ENCODE measurements at regions not wholly inside any gene's neighbourhood (a gene's known extent, or its start where the extent isn't known, plus 50 kb on each side); places are given as distances from the start of the nearest gene placed in this dataset.
"Not testable (repeated sequence)": the region's sequence is repeated elsewhere in the genome, so short reads cannot be mapped to it uniquely, and the experiment has no call there.

- Histone ChIP-seq H3K4me3 (ENCODE audit: low read length) (no peak overlapping the region), H3F3A (ENCODE audit: control insufficient read depth, insufficient read depth) (no peaks in the 10 kb centered on the region), H3K4me2 (ENCODE audit: low read length) (no peak overlapping the region), H3K36me3 (ENCODE audit: control insufficient read depth, low read length) (no peaks in the 10 kb centered on the region), H3K4me1 (ENCODE audit: control insufficient read depth, low read length) (no peaks in the 10 kb centered on the region), H3K27ac (ENCODE audit: low read depth, low read length) (no peak overlapping the region), H3K9me2 (replicated peaks; ENCODE audit: control insufficient read depth, low read length) (no peaks in the 10 kb centered on the region), H4K20me1 (ENCODE audit: control insufficient read depth, insufficient read depth, low read depth, low read length) (no peaks in the 10 kb centered on the region), H3K79me2 (ENCODE audit: control insufficient read depth, low read length) (no peaks in the 10 kb centered on the region), H3K27me3 (ENCODE audit: control insufficient read depth, low read length) (no peaks in the 10 kb centered on the region), H3K9me3 (ENCODE audit: control insufficient read depth, insufficient read depth, low read length) (no peaks in the 10 kb centered on the region)
- no peak for TF ChIP-seq EZH2phosphoT487 (IDR thresholded peaks at IDR 0.05; ENCODE audit: borderline replicate concordance, low read length)
- peak; percentile 25 for TF ChIP-seq CTCF (IDR thresholded peaks at IDR 0.05; ENCODE audit: low read depth, low read length, poor library complexity, severe bottlenecking)
These were observed 886.4 kb downstream of the DNAJB9 start for GRCh38 chr7:109456116-109456515.

- H3K4me3 ChIP-seq (ENCODE audit: low read length): no peak overlapping the region
- no peak overlapping the region for H3K27ac ChIP-seq (ENCODE audit: low read depth, low read length)
- TF ChIP-seq EZH2phosphoT487 (IDR thresholded peaks at IDR 0.05; ENCODE audit: borderline replicate concordance, low read length) (no peak), CTCF (IDR thresholded peaks at IDR 0.05; ENCODE audit: low read depth, low read length, poor library complexity, severe bottlenecking) (no peak)
- no peaks in the 10 kb centered on the region for H3K36me3 ChIP-seq (ENCODE audit: control insufficient read depth, low read length)
- no peaks in the 10 kb centered on the region for H3K79me2 ChIP-seq (ENCODE audit: control insufficient read depth, low read length)
- H4K20me1 ChIP-seq (ENCODE audit: control insufficient read depth, insufficient read depth, low read depth, low read length): no peaks in the 10 kb centered on the region
- H3K4me2 ChIP-seq (ENCODE audit: low read length): no peak overlapping the region
- H3F3A ChIP-seq (ENCODE audit: control insufficient read depth, insufficient read depth): no peaks in the 10 kb centered on the region
- no peaks in the 10 kb centered on the region for H3K4me1 ChIP-seq (ENCODE audit: control insufficient read depth, low read length)
- H3K27me3 ChIP-seq (ENCODE audit: control insufficient read depth, low read length): no peaks in the 10 kb centered on the region
- H3K9me2 ChIP-seq (replicated peaks; ENCODE audit: control insufficient read depth, low read length): no peaks in the 10 kb centered on the region
- H3K9me3 ChIP-seq (ENCODE audit: control insufficient read depth, insufficient read depth, low read length): no peaks in the 10 kb centered on the region
These were observed 890.6 kb downstream of the DNAJB9 start for GRCh38 chr7:109460296-109460695.

- no peaks in the 10 kb centered on the region for H3K79me2 ChIP-seq (ENCODE audit: control insufficient read depth, low read length)
- H3K4me2 ChIP-seq (ENCODE audit: low read length): no peak overlapping the region
- H4K20me1 ChIP-seq (ENCODE audit: control insufficient read depth, insufficient read depth, low read depth, low read length): no peaks in the 10 kb centered on the region
- H3K27me3 ChIP-seq (ENCODE audit: control insufficient read depth, low read length): no peaks in the 10 kb centered on the region
- no peaks in the 10 kb centered on the region for H3K9me2 ChIP-seq (replicated peaks; ENCODE audit: control insufficient read depth, low read length)
- no peaks in the 10 kb centered on the region for H3K9me3 ChIP-seq (ENCODE audit: control insufficient read depth, insufficient read depth, low read length)
- H3F3A ChIP-seq (ENCODE audit: control insufficient read depth, insufficient read depth): no peaks in the 10 kb centered on the region
- no peak for TF ChIP-seq EZH2phosphoT487 (IDR thresholded peaks at IDR 0.05; ENCODE audit: borderline replicate concordance, low read length)
- TF ChIP-seq CTCF (IDR thresholded peaks at IDR 0.05; ENCODE audit: low read depth, low read length, poor library complexity, severe bottlenecking): no peak
- H3K4me3 ChIP-seq (ENCODE audit: low read length): no peak overlapping the region
- H3K27ac ChIP-seq (ENCODE audit: low read depth, low read length): no peak overlapping the region
- H3K36me3 ChIP-seq (ENCODE audit: control insufficient read depth, low read length): no peaks in the 10 kb centered on the region
- H3K4me1 ChIP-seq (ENCODE audit: control insufficient read depth, low read length): no peaks in the 10 kb centered on the region
These were observed 892.5 kb downstream of the DNAJB9 start for GRCh38 chr7:109462171-109462570.

GRCh38 chr7:109467729-109468128 is 898.1 kb downstream of the DNAJB9 start:
- not testable (repeated sequence) for H3K79me2 ChIP-seq (ENCODE audit: control insufficient read depth, low read length); H3K4me2 ChIP-seq (ENCODE audit: low read length); H3F3A ChIP-seq (ENCODE audit: control insufficient read depth, insufficient read depth); H3K27me3 ChIP-seq (ENCODE audit: control insufficient read depth, low read length); H3K9me2 ChIP-seq (replicated peaks; ENCODE audit: control insufficient read depth, low read length); H3K27ac ChIP-seq (ENCODE audit: low read depth, low read length); H3K36me3 ChIP-seq (ENCODE audit: control insufficient read depth, low read length); H4K20me1 ChIP-seq (ENCODE audit: control insufficient read depth, insufficient read depth, low read depth, low read length); H3K9me3 ChIP-seq (ENCODE audit: control insufficient read depth, insufficient read depth, low read length); H3K4me1 ChIP-seq (ENCODE audit: control insufficient read depth, low read length); H3K4me3 ChIP-seq (ENCODE audit: low read length)
